Keratinocyte (primary cell): ENCODE measurements at regions not wholly inside any gene's neighbourhood (a gene's known extent, or its start where the extent isn't known, plus 50 kb on each side); places are given as distances from the start of the nearest gene placed in this dataset.

ENCODE experiments used
- DNase-seq: peaks from one replicate; pipeline ENCODE4 v3.0.0-alpha.2; 2011; ENCODE audit warnings: low read depth, missing footprints, low spot score
- FAIRE-seq: peaks from 2 replicates; lab custom pipeline; 2011; peaks lifted over from hg19 to GRCh38; lab: Jason Lieb, UNC
- H2AFZ ChIP-seq: 2 replicates; pipeline ENCODE4 v1.6.0; 2012; ENCODE audit warnings: low read length, control low read depth, inconsistent platforms; ENCODE audit not compliant: control insufficient read depth
- H3K27ac ChIP-seq: 2 replicates; pipeline ENCODE4 v1.5.1; 2011; ENCODE audit warnings: low read length; ENCODE audit not compliant: control insufficient read depth, insufficient read depth
- H3K27me3 ChIP-seq: 3 replicates; pipeline ENCODE4 v1.6.0; 2011; ENCODE audit warnings: low read length; ENCODE audit not compliant: control insufficient read depth, insufficient read depth; ENCODE audit errors: extremely low read depth
- H3K36me3 ChIP-seq, 2 experiments: 2 replicates in 1 of 2; 3 replicates in 1 of 2; pipeline ENCODE4 v1.5.1; 2011; ENCODE audit warnings: low read length in 2 of 2, mild to moderate bottlenecking in 1 of 2; ENCODE audit not compliant: control insufficient read depth in 2 of 2, insufficient read depth in 2 of 2; ENCODE audit errors: extremely low read depth in 1 of 2
- H3K4me1 ChIP-seq: 3 replicates; pipeline ENCODE4 v1.5.1; 2011; ENCODE audit warnings: low read length; ENCODE audit not compliant: control insufficient read depth, insufficient read depth; ENCODE audit errors: extremely low read depth
- H3K4me2 ChIP-seq: 3 replicates; pipeline ENCODE4 v1.6.0; 2011; ENCODE audit warnings: low read depth, low read length; ENCODE audit not compliant: control insufficient read depth, insufficient read depth; ENCODE audit errors: extremely low read depth
- H3K4me3 ChIP-seq, 3 experiments: fragments of 200-600 bp in 1 of 3; sonication (generic) in 1 of 3; 2 replicates in 2 of 3; 3 replicates in 1 of 3; pipeline ENCODE4 v1.5.1; 2011 to 2016; ENCODE audit warnings: low read length in 3 of 3, mild to moderate bottlenecking in 3 of 3, control low read depth in 2 of 3, inconsistent platforms in 1 of 3, low read depth in 1 of 3, mixed read lengths in 1 of 3, mixed run types in 1 of 3, moderate library complexity in 1 of 3; ENCODE audit not compliant: control insufficient read depth in 2 of 3, insufficient read depth in 2 of 3; ENCODE audit errors: extremely low read depth in 1 of 3
- H3K79me2 ChIP-seq: 2 replicates; pipeline ENCODE4 v1.6.0; 2012; ENCODE audit warnings: low read length; ENCODE audit not compliant: control insufficient read depth, insufficient read depth
- H3K9ac ChIP-seq: 3 replicates; pipeline ENCODE4 v1.6.0; 2011; ENCODE audit warnings: low read length; ENCODE audit not compliant: control insufficient read depth, insufficient read depth; ENCODE audit errors: extremely low read depth
- H3K9me1 ChIP-seq: 3 replicates; pipeline ENCODE4 v1.6.0; 2011; ENCODE audit warnings: low read length; ENCODE audit not compliant: control insufficient read depth, insufficient read depth; ENCODE audit errors: extremely low read depth
- H3K9me3 ChIP-seq: 2 replicates; pipeline ENCODE4 v1.5.1; 2012; ENCODE audit warnings: low read depth, low read length; ENCODE audit not compliant: control insufficient read depth
- H4K20me1 ChIP-seq: 3 replicates; pipeline ENCODE4 v1.6.0; 2011; ENCODE audit warnings: low read length; ENCODE audit not compliant: control insufficient read depth, insufficient read depth; ENCODE audit errors: extremely low read depth
- CTCF ChIP-seq, 3 experiments: IDR thresholded peaks in 1 of 3; conservative IDR thresholded peaks in 1 of 3; optimal IDR thresholded peaks in 1 of 3; 2 replicates in 2 of 3; 3 replicates in 1 of 3; pipeline versions ENCODE3 to v1.5.1; 2011; ENCODE audit warnings: low read length in 3 of 3, mild to moderate bottlenecking in 3 of 3, moderate library complexity in 2 of 3, control low read depth in 1 of 3, inconsistent platforms in 1 of 3; ENCODE audit not compliant: insufficient read depth in 2 of 3; ENCODE audit errors: extremely low read depth in 1 of 3
- EZH2 ChIP-seq: IDR thresholded peaks from one replicate; pipeline ENCODE4 v1.6.1; 2012; ENCODE audit warnings: inconsistent platforms, mild to moderate bottlenecking, low read length, moderate library complexity
- dilution Hi-C: fragments of 300-500 bp; cut with MboI; formaldehyde crosslinking; loops from one replicate; pipeline ENCODE4 v1.7.0; 2020; ENCODE audit warnings: low sequenced_read_pairs; ENCODE audit not compliant: extremely low pct_ligation_motif_present

- no peaks in the 10 kb centered on the region for H4K20me1 ChIP-seq
- no peak overlapping the region for H3K4me2 ChIP-seq
- H3K36me3 ChIP-seq, result no peaks in the 10 kb centered on the region
- no peaks in the 10 kb centered on the region for H3K79me2 ChIP-seq
- H3K9ac ChIP-seq, result no peak overlapping the region
- dilution Hi-C loops, result no loop called here
- H3K9me3 ChIP-seq, result no peaks in the 10 kb centered on the region
- no peak overlapping the region for H2AFZ ChIP-seq
- no peak overlapping the region for H3K27ac ChIP-seq
- H3K4me1 ChIP-seq, result no peaks in the 10 kb centered on the region
- no peak overlapping the region for H3K4me3 ChIP-seq
- no peaks in the 10 kb centered on the region for H3K9me1 ChIP-seq
- H3K27me3 ChIP-seq, result no peaks in the 10 kb centered on the region
- DNase-seq, result no peak
- no peak for TF ChIP-seq EZH2
- no peak for TF ChIP-seq CTCF (optimal IDR thresholded peaks at IDR 0.05 in 1 of 3, IDR thresholded peaks at IDR 0.05 in 1 of 3, conservative IDR thresholded peaks at IDR 0.05 in 1 of 3; ENCODE audit: extremely low read depth in 1 of 3, insufficient read depth in 2 of 3, low read length in 3 of 3)
- no peak for FAIRE-seq
These were observed 96.0 kb downstream of the RASSF9 start for GRCh38 chr12:85740186-85740585.

GRCh38 chr12:85741046-85741445 lies 95.2 kb downstream of the RASSF9 start:
- no peak for FAIRE-seq

More at GRCh38 chr12:85741046-85741445, 95.2 kb downstream of the RASSF9 start:
- no peak overlapping the region for H3K27ac ChIP-seq
- dilution Hi-C loops, result no loop called here
- H3K9ac ChIP-seq, result no peak overlapping the region
- DNase-seq, result no peak
- no peaks in the 10 kb centered on the region for H3K4me1 ChIP-seq
- no peak overlapping the region for H2AFZ ChIP-seq
- H3K9me3 ChIP-seq, result no peaks in the 10 kb centered on the region
- no peak overlapping the region for H3K4me3 ChIP-seq
- TF ChIP-seq EZH2 (no peak), CTCF (optimal IDR thresholded peaks at IDR 0.05 in 1 of 3, IDR thresholded peaks at IDR 0.05 in 1 of 3, conservative IDR thresholded peaks at IDR 0.05 in 1 of 3; ENCODE audit: extremely low read depth in 1 of 3, insufficient read depth in 2 of 3, low read length in 3 of 3) (no peak)
- H3K79me2 ChIP-seq, result no peaks in the 10 kb centered on the region
- no peaks in the 10 kb centered on the region for H3K27me3 ChIP-seq
- no peaks in the 10 kb centered on the region for H3K36me3 ChIP-seq
- no peaks in the 10 kb centered on the region for H4K20me1 ChIP-seq
- no peaks in the 10 kb centered on the region for H3K9me1 ChIP-seq
- no peak overlapping the region for H3K4me2 ChIP-seq
